AG10803 (cell line): ENCODE measurements at regions not wholly inside any gene's neighbourhood (a gene's known extent, or its start where the extent isn't known, plus 50 kb on each side); places are given as distances from the start of the nearest gene placed in this dataset.

Source experiments
- DNase-seq: peaks from one replicate; pipeline ENCODE4 v3.0.0; 2010; ENCODE audit warnings: low read depth
- H3K4me3 ChIP-seq: 2 replicates; pipeline ENCODE4 v1.5.1; 2011; ENCODE audit warnings: mild to moderate bottlenecking, low read length, control low read depth
- CTCF ChIP-seq: conservative IDR thresholded peaks from 2 replicates; pipeline ENCODE4 v1.5.1; 2011; ENCODE audit warnings: mild to moderate bottlenecking, low read length, control low read depth, inconsistent platforms

- DNase-seq = no peak
- TF ChIP-seq CTCF = no peak
Measured at GRCh38 chr3:135364676-135365075, 569.6 kb downstream of the EPHB1 start.

DNA sequence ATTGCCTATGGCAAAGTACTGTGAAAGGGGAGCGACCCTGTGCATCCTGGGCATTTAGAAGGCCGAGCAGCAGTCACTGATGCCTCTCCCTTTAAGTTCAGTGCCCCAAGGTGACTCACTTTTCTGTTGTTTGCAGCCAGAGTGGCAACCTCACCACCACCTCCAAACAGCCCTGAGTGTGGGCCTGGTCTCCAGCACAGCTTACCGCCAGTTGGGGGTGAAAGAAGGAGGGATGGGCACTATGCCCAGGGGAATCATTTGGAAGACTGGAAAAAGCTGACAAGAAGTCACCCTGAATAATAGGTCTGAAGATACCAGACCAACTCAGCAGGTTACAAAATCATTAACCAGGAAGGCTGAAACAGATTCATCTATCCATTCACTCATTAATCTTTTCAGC lies 571.8 kb downstream of the EPHB1 start:
- DNase-seq = no peak
- no peak for TF ChIP-seq CTCF
- no peak overlapping the region for H3K4me3 ChIP-seq

More at GRCh38 chr3:135364676-135365075, 569.6 kb downstream of the EPHB1 start:
- no peak overlapping the region for H3K4me3 ChIP-seq

GRCh38 chr3:135368316-135368715 lies 573.3 kb downstream of the EPHB1 start:
- no peak for DNase-seq
- no peak overlapping the region for H3K4me3 ChIP-seq
- no peak for TF ChIP-seq CTCF

GRCh38 chr3:135368781-135369180 lies 573.7 kb downstream of the EPHB1 start:
- no peak for TF ChIP-seq CTCF
- H3K4me3 ChIP-seq = no peak overlapping the region
- no peak for DNase-seq

GRCh38 chr3:135374571-135374970 lies 579.5 kb downstream of the EPHB1 start:
- TF ChIP-seq CTCF = no peak
- no peak for DNase-seq
- no peak overlapping the region for H3K4me3 ChIP-seq

DNA sequence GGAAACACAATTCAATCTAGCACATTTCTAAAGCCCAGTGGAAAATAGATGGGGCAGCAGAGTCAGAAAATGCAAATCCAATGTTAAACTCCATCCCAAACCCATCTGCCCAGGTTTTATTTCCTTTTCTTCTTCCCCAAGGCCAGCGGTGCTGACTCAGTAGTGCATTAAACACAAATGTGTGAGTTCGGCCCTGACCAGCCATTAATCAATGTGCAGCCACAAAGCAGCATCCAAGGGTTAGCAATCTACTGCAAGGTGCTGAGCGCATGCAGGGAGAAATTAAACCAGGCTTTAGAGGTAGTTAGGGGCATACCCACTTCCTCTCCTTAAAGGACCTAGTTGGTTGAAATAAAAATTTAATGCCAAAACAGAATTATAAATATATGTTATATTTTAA lies 583.3 kb upstream of the PPP2R3A start:
- H3K4me3 ChIP-seq = no peak overlapping the region
- no peak for TF ChIP-seq CTCF
- DNase-seq = no peak

DNA sequence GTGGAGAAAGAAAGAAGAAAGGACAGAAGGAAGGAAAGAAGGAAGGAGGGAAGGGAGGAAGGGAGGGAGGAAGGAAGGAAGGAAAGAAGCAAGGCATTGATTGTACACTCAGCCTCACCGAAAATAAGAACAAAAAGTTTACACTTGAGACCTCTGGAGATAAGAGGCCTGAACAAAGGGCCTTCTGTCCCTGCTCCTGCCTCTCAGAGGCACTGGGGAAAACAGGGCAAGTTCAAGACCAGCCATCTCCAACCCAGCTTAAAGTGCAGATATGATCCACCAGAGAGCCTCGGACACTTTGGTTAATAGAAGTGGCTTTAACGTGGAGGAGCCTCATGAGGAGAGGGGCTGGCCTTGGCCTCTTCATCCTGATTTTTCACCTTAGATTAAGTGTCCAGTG lies 582.9 kb upstream of the PPP2R3A start:
- no peak for DNase-seq
- no peak overlapping the region for H3K4me3 ChIP-seq
- no peak for TF ChIP-seq CTCF
